Endothelial cell of umbilical vein (primary cell): ENCODE measurements at regions not wholly inside any gene's neighbourhood (a gene's known extent, or its start where the extent isn't known, plus 50 kb on each side); places are given as distances from the start of the nearest gene placed in this dataset.

ENCODE experiments used
- BruUV-seq: library from RNA; stranded (reverse); fragments of 400-500 nt; replicated peaks from 2 replicates; lab custom pipeline; 2021; lab: Mats Ljungman, UMichigan
- CTCF ChIA-PET: fragments of 300-600, 350-600 bp; sonication (Branson Sonifier 250); formaldehyde crosslinking; loops from one replicate; lab custom pipeline; 2021; ENCODE audit warnings: antibody characterized with exemption, inconsistent platforms; lab: Charles Lee
- POLR2A ChIA-PET: fragments of 300-600, 350-600 bp; sonication (Branson Sonifier 250); formaldehyde crosslinking; loops from one replicate; lab custom pipeline; 2021; ENCODE audit warnings: antibody characterized with exemption, inconsistent platforms; lab: Charles Lee
- DNase-seq: peaks from one replicate; pipeline ENCODE4 v3.0.0-alpha.2; 2011; ENCODE audit warnings: low read depth, low spot score
- FAIRE-seq: peaks from 2 replicates; lab custom pipeline; 2011; peaks lifted over from hg19 to GRCh38; lab: Jason Lieb, UNC
- H2AFZ ChIP-seq: 2 replicates; pipeline ENCODE4 v1.6.0; 2012; ENCODE audit warnings: low read depth, low read length, control low read depth, inconsistent platforms
- H3K27ac ChIP-seq: 2 replicates; pipeline ENCODE4 v1.5.1; 2011; ENCODE audit warnings: low read depth, mild to moderate bottlenecking, control low read depth, low read length, moderate library complexity; ENCODE audit not compliant: insufficient read depth
- H3K27me3 ChIP-seq, 2 experiments: 2 replicates each; pipeline versions ENCODE4 v1.6.0 to v1.6.1; 2011; ENCODE audit warnings: low read length in 2 of 2, mixed read lengths in 1 of 2; ENCODE audit not compliant: control insufficient read depth in 2 of 2, insufficient read depth in 2 of 2
- H3K36me3 ChIP-seq, 2 experiments: 2 replicates in 1 of 2; 3 replicates in 1 of 2; pipeline ENCODE4 v1.5.1; 2011; ENCODE audit warnings: low read length in 2 of 2, mild to moderate bottlenecking in 1 of 2, moderate library complexity in 1 of 2; ENCODE audit not compliant: control insufficient read depth in 2 of 2, insufficient read depth in 2 of 2; ENCODE audit errors: extremely low read depth in 1 of 2
- H3K4me1 ChIP-seq: 3 replicates; pipeline ENCODE4 v1.5.1; 2011; ENCODE audit warnings: mild to moderate bottlenecking, low read length; ENCODE audit not compliant: control insufficient read depth, insufficient read depth; ENCODE audit errors: extremely low read depth
- H3K4me2 ChIP-seq: 2 replicates; pipeline ENCODE4 v1.6.1; 2011; ENCODE audit warnings: low read length, control low read depth, mixed read lengths; ENCODE audit not compliant: insufficient read depth
- H3K4me3 ChIP-seq, 3 experiments: fragments of 200-600 bp in 1 of 3; sonication (generic), shearing (Covaris generic) in 1 of 3; replicated peaks in 1 of 3; 2 replicates each; pipeline ENCODE4 v1.5.1; 2011 to 2016; ENCODE audit warnings: control low read depth in 3 of 3, low read length in 3 of 3, mild to moderate bottlenecking in 2 of 3, inconsistent platforms in 1 of 3, low read depth in 1 of 3, moderate library complexity in 1 of 3; ENCODE audit not compliant: insufficient read depth in 1 of 3
- H3K79me2 ChIP-seq: 2 replicates; pipeline ENCODE4 v1.6.0; 2012; ENCODE audit warnings: low read length, inconsistent platforms; ENCODE audit not compliant: control insufficient read depth, insufficient read depth
- H3K9ac ChIP-seq: replicated peaks from 2 replicates; pipeline ENCODE3; 2011; ENCODE audit warnings: low read length, control low read depth; ENCODE audit not compliant: insufficient read depth; ENCODE audit errors: extremely low read depth
- H3K9me1 ChIP-seq: replicated peaks from 3 replicates; pipeline ENCODE4 v1.6.0; 2011; ENCODE audit warnings: mild to moderate bottlenecking, low read length; ENCODE audit not compliant: control insufficient read depth, insufficient read depth; ENCODE audit errors: extremely low read depth
- H3K9me3 ChIP-seq: replicated peaks from 2 replicates; pipeline ENCODE4 v1.5.1; 2012; ENCODE audit warnings: low read length, inconsistent platforms; ENCODE audit not compliant: control insufficient read depth, insufficient read depth
- H4K20me1 ChIP-seq: replicated peaks from 2 replicates; pipeline ENCODE3; 2011; ENCODE audit warnings: mild to moderate bottlenecking, low read length; ENCODE audit not compliant: control insufficient read depth, insufficient read depth; ENCODE audit errors: extremely low read depth
- CTCF ChIP-seq, 2 donors: IDR thresholded peaks; 1 replicate in 1 of 2; 2 replicates in 1 of 2; pipeline ENCODE4 v1.5.1; 2011; ENCODE audit warnings: low read length in 2 of 2, mild to moderate bottlenecking in 2 of 2, moderate library complexity in 2 of 2, control low read depth in 1 of 2, inconsistent platforms in 1 of 2, low read depth in 1 of 2; ENCODE audit not compliant: insufficient read depth in 1 of 2; ENCODE audit errors: extremely low read depth in 1 of 2
- EZH2 ChIP-seq: IDR thresholded peaks from 2 replicates; pipeline ENCODE4 v1.6.1; 2012; ENCODE audit warnings: borderline replicate concordance, low read depth, mild to moderate bottlenecking, moderate library complexity, low read length, inconsistent platforms; ENCODE audit not compliant: severe bottlenecking
- FOS ChIP-seq: IDR thresholded peaks from 2 replicates; pipeline ENCODE4 v1.6.1; 2011; ENCODE audit warnings: mild to moderate bottlenecking, low read length, moderate library complexity, borderline replicate concordance; ENCODE audit not compliant: insufficient read depth
- GATA2 ChIP-seq: IDR thresholded peaks from 2 replicates; pipeline ENCODE4 v1.7.0; 2011; ENCODE audit warnings: low read depth, mild to moderate bottlenecking, moderate library complexity, mixed read lengths, low read length; ENCODE audit not compliant: insufficient read length, insufficient read depth
- JUN ChIP-seq: IDR thresholded peaks from 2 replicates; pipeline ENCODE4 v1.6.1; 2011; ENCODE audit warnings: borderline replicate concordance, low read depth; ENCODE audit not compliant: insufficient read length, insufficient read depth
- MYC ChIP-seq: IDR thresholded peaks from one replicate; pipeline ENCODE4 v1.6.1; 2011; ENCODE audit warnings: mild to moderate bottlenecking, low read depth, low read length
- POLR2A ChIP-seq: IDR thresholded peaks from 2 replicates; pipeline ENCODE4 v1.6.1; 2012; ENCODE audit warnings: low read depth, mild to moderate bottlenecking, control low read depth, low read length
- POLR2AphosphoS5 ChIP-seq: IDR thresholded peaks from 2 replicates; pipeline ENCODE4 v1.6.1; 2012; ENCODE audit warnings: low read depth, mild to moderate bottlenecking, control low read depth, low read length, moderate library complexity; ENCODE audit not compliant: insufficient read depth
- dilution Hi-C: fragments of 300-500 bp; cut with MboI; formaldehyde crosslinking; loops from one replicate; pipeline ENCODE4 v1.15.0; 2019; ENCODE audit warnings: low sequenced_read_pairs; ENCODE audit not compliant: extremely low pct_ligation_motif_present
- intact Hi-C: fragments of 100-400 bp; cut with micrococcal nuclease; formaldehyde crosslinking; loops from one replicate; pipeline ENCODE4 v1.10.0; 2022
- TF ChIP-seq, protein P1 (sequence below): IDR thresholded peaks from 2 replicates; pipeline ENCODE4 v1.6.1; 2011; ENCODE audit not compliant: insufficient read depth, insufficient read length

DNA sequence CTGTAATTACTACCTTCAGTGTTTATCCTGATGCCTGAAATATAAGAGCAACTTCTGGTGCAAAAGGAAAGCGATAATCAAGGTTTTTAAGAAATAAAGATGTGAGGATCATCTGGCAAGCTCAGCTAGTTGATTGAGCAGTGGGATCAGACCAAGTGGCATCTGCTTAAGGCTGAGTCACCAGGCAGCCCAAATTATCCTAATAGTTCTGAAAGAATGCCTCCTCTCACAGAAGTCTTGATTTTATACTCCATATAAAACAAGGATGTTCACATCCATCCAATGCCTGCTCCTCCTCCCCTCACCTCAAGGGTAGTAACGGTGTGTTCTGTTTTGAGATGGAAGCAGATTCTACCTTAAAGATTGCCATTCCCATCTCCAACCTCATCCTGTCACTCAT is 134.5 kb upstream of the RASGEF1B start:
- no peak for DNase-seq
- ChIA-PET POLR2A (no interaction called here), CTCF (no interaction called here)
- TF ChIP-seq JUN (no peak), GATA2 (no peak), EZH2 (no peak), FOS (no peak), MYC (no peak), CTCF (IDR thresholded peaks at IDR 0.05; ENCODE audit: extremely low read depth in 1 of 2, insufficient read depth in 1 of 2, low read depth in 1 of 2, low read length in 2 of 2) (no peak), POLR2A (no peak), POLR2AphosphoS5 (no peak)
- TF ChIP-seq, protein P1, sequence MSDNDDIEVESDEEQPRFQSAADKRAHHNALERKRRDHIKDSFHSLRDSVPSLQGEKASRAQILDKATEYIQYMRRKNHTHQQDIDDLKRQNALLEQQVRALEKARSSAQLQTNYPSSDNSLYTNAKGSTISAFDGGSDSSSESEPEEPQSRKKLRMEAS: no peak
- Histone ChIP-seq H2AFZ (no peak overlapping the region), H3K4me3 (no peak overlapping the region), H3K36me3 (no peaks in the 10 kb centered on the region), H4K20me1 (no peaks in the 10 kb centered on the region), H3K9ac (no peak overlapping the region), H3K79me2 (no peaks in the 10 kb centered on the region), H3K9me3 (no peaks in the 10 kb centered on the region), H3K27ac (no peak overlapping the region), H3K27me3 (no peaks in the 10 kb centered on the region), H3K9me1 (no peaks in the 10 kb centered on the region), H3K4me1 (no peaks in the 10 kb centered on the region), H3K4me2 (no peak overlapping the region)
- no TSS peak for BruUV-seq
- intact Hi-C loops (no loop called here), dilution Hi-C loops (no loop called here)
- FAIRE-seq: no peak
